Colonic mucosa (tissue), 4 donors: ENCODE measurements at regions not wholly inside any gene's neighbourhood (a gene's known extent, or its start where the extent isn't known, plus 50 kb on each side); places are given as distances from the start of the nearest gene placed in this dataset.

Experiments
- DNase-seq: peaks from one replicate; pipeline ENCODE4 v3.0.0-alpha.2; 2020
- H3K27ac ChIP-seq: fragments of 200-600 bp; one replicate; pipeline ENCODE4 v1.8.0; 2021
- H3K27me3 ChIP-seq: fragments of 200-600 bp; one replicate; pipeline ENCODE4 v1.8.0; 2021
- H3K36me3 ChIP-seq: fragments of 200-600 bp; one replicate; pipeline ENCODE4 v1.8.0; 2021
- H3K4me1 ChIP-seq: fragments of 200-600 bp; one replicate; pipeline ENCODE4 v1.8.0; 2021; ENCODE audit warnings: mild to moderate bottlenecking
- H3K4me3 ChIP-seq: fragments of 200-600 bp; one replicate; pipeline ENCODE4 v1.8.0; 2021
- H3K9ac ChIP-seq, 2 donors: one replicate each; pipeline ENCODE4 v1.7.0; 2013; ENCODE audit warnings: control low read depth in 2 of 2, low read depth in 2 of 2, low read length in 2 of 2
- H3K9me3 ChIP-seq: fragments of 200-600 bp; one replicate; pipeline ENCODE4 v1.8.0; 2021
- intact Hi-C: fragments of 100-400 bp; cut with DNase I; formaldehyde crosslinking; loops from one replicate; pipeline ENCODE4 v1.14.1; 2022
- TF ChIP-seq, protein P1 (sequence below): fragments of 200-600 bp; IDR thresholded peaks from one replicate; pipeline ENCODE4 v1.8.0; 2022; ENCODE audit warnings: antibody characterized with exemption, mild to moderate bottlenecking
- donor health status: healthy.
- donor health status: DM: no; HTN: no; CAD: no.
- donor health status: DM: no; HTN: no; CAD: no.

DNA sequence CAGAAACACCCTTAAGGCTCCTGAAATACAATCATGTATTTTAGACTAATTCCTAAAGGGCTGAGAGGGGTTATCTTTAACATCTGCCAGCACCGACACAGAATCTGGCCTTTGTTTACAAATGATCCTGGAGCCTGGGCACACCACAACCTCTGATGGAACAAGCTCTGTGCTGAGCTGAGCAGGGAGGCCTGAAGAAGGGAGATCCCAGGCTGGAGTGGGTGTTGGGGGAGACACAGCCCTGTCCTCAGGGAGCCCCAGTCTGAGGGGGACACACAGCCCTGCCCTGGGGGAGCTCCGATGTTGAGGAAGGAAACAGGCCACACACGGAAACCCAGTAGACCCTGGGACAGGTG, 130.5 kb downstream of the VEGFA start:
- no peak for DNase-seq
- H3K9me3 ChIP-seq: no peaks in the 10 kb centered on the region
- intact Hi-C loops: no loop called here
- no peak overlapping the region for H3K4me3 ChIP-seq
- H3K27me3 ChIP-seq: no peaks in the 10 kb centered on the region
- H3K36me3 ChIP-seq: no peaks in the 10 kb centered on the region
- H3K9ac ChIP-seq: no peak overlapping the region
- no peak overlapping the region for H3K27ac ChIP-seq
- TF ChIP-seq, protein P1, sequence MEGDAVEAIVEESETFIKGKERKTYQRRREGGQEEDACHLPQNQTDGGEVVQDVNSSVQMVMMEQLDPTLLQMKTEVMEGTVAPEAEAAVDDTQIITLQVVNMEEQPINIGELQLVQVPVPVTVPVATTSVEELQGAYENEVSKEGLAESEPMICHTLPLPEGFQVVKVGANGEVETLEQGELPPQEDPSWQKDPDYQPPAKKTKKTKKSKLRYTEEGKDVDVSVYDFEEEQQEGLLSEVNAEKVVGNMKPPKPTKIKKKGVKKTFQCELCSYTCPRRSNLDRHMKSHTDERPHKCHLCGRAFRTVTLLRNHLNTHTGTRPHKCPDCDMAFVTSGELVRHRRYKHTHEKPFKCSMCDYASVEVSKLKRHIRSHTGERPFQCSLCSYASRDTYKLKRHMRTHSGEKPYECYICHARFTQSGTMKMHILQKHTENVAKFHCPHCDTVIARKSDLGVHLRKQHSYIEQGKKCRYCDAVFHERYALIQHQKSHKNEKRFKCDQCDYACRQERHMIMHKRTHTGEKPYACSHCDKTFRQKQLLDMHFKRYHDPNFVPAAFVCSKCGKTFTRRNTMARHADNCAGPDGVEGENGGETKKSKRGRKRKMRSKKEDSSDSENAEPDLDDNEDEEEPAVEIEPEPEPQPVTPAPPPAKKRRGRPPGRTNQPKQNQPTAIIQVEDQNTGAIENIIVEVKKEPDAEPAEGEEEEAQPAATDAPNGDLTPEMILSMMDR: no peak
- no peaks in the 10 kb centered on the region for H3K4me1 ChIP-seq

DNA sequence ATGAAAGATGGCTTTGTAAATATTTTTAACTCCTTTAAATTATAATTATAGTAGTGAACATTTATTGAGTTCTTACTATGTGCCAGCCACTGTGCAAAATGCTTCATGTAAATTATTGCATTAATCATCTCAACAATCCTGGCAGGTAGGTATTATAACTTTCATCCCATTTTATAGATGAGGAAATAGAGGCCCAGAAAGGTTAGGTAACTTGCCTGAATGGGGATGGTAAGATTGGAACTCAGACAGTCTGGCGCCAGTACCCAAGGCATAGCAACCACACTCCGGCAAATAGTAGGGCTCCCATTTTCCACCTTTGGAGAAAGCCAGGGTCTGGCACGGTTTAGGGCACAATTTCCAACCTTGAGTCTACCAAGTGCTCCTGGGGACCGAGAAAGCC, 129.8 kb downstream of the VEGFA start:
- H3K4me1 ChIP-seq: no peaks in the 10 kb centered on the region
- H3K36me3 ChIP-seq: no peaks in the 10 kb centered on the region
- intact Hi-C loops: no loop called here
- DNase-seq: no peak
- no peak overlapping the region for H3K4me3 ChIP-seq
- no peaks in the 10 kb centered on the region for H3K9me3 ChIP-seq
- H3K27ac ChIP-seq: no peak overlapping the region
- TF ChIP-seq, protein P1: no peak
- no peak overlapping the region for H3K9ac ChIP-seq
- H3K27me3 ChIP-seq: no peaks in the 10 kb centered on the region

DNA sequence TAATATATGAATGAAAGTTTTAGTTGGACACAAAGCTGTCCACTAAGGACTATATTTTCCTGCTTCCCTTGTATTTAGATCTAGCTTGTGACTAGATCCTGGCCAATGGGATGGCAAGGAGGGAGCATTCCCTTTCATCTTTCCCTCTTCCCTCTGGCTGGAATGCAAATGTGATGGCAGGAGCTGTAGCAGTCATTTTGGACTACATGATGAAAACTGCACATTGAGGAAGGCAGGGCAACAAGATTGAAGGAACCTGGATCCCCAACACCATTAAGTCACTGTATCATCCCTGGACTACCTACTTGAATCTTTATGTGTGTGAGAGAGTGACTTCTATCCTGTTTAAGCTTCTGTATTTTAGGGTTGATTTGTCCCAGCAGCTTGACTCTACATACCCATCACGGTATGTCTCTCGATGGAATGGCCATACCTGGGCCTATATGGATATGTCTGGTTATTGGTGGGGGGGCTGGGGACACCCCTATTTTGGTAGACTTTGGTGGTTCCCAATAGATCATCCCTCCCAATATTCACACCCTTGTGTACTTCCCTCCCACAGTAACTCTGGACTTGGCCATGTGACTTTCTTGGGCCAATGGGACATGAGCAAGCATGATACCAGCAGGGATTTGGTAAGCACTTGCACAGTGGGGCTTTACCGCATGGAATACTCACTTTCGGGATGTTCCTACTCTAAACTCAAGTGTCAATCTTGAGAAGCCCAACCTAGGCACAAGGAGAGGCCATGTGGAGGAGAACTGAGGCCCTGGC, 128.5 kb downstream of the VEGFA start:
- H3K27ac ChIP-seq: no peak overlapping the region
- intact Hi-C loops: no loop called here
- H3K27me3 ChIP-seq: no peaks in the 10 kb centered on the region
- DNase-seq: no peak
- H3K4me3 ChIP-seq: no peak overlapping the region
- no peak overlapping the region for H3K9ac ChIP-seq
- TF ChIP-seq, protein P1: no peak
- no peaks in the 10 kb centered on the region for H3K9me3 ChIP-seq
- no peaks in the 10 kb centered on the region for H3K4me1 ChIP-seq
- no peaks in the 10 kb centered on the region for H3K36me3 ChIP-seq

DNA sequence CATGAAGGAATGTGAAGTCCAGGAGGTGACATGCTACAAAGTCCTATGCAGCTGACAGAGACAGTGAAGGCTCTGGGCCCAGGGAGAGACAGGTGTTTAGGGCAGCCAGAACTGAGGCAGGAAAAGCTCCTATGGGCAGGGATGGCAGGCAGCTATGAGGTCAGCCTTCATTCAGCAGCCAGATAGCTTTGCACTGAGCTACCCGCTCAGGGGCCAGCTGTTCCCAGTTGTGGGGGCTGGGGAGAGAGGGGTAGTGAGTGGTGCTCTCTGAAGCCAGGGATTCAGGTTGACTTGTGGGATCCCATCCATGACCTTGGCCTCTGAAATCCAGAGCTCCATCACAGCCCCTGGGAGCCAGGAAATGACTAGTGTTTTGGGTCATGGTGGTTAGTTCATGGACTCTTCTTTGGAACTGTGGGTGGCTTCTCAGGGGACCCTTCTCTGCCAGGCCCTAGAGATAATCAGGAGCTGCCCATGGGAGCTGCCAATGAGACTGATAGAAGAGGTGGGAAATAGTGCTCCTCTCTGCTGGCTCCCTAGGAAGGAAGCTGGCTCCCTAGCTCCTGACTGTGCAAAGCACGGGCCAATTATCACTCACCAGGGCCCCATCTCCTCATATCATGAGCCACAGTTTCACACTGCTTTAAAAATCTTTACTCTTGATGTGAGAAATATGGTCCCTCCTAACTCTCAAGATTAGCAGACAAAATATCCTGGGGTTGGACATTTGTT, 127.7 kb downstream of the VEGFA start:
- no peaks in the 10 kb centered on the region for H3K9me3 ChIP-seq
- H3K4me1 ChIP-seq: no peaks in the 10 kb centered on the region
- H3K4me3 ChIP-seq: no peak overlapping the region
- no peak overlapping the region for H3K9ac ChIP-seq
- no peaks in the 10 kb centered on the region for H3K27me3 ChIP-seq
- no peak overlapping the region for H3K27ac ChIP-seq
- intact Hi-C loops: no loop called here
- TF ChIP-seq, protein P1: no peak
- no peaks in the 10 kb centered on the region for H3K36me3 ChIP-seq
- no peak for DNase-seq

DNA sequence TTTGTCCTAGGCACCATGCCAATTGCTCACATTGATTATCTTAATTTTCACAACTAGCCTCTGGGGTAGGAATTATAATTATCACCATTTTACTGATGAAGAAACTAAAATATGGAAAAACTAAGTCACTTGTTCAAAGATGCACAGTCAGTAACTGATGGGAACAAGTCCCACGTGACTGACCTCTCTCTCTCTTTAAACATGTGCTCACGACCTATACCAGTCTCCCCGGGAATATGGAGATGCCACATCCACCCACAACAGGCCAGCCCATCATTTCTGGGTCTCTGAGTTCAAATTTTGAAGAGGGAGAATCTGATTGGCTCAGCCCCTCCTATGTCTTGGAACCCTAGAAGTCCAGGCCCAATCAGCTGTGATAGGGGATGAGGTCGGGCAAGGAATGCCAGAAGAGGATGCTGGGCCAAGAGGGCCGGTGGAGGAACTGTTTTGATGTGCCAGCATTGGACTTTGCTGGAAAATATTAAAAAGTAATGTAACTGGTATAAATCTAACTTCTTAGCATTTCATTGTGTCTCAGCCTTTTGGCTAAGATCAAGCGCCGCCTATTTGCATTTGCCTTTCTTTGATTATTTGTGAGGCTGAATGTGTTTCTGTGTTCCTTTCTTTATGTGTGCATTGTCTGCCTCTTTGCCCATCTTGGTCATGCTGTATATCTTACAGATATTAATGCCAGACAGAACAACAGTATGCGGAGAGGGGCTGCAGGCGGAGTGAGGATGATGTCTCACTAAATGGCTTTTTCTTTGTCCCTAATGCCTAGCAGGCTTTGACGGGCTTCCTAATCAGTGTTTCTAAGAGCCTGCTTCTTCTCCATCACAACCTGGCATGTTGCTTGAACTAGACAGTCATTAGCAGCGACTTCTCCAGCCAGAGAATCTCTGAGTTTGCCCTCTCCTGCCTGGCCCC, 126.6 kb downstream of the VEGFA start:
- TF ChIP-seq, protein P1: no peak
- no peak overlapping the region for H3K9ac ChIP-seq
- no peak for DNase-seq
- H3K36me3 ChIP-seq: no peaks in the 10 kb centered on the region
- intact Hi-C loops: no loop called here
- no peaks in the 10 kb centered on the region for H3K4me1 ChIP-seq
- H3K27ac ChIP-seq: no peak overlapping the region
- no peak overlapping the region for H3K4me3 ChIP-seq
- no peaks in the 10 kb centered on the region for H3K27me3 ChIP-seq
- H3K9me3 ChIP-seq: no peaks in the 10 kb centered on the region
